Mammary epithelial cell (primary cell): ENCODE measurements at regions not wholly inside any gene's neighbourhood (a gene's known extent, or its start where the extent isn't known, plus 50 kb on each side); places are given as distances from the start of the nearest gene placed in this dataset.

Experiments used
- EZH2 ChIP-seq: IDR thresholded peaks from 2 replicates; pipeline ENCODE4 v1.6.1; 2012; ENCODE audit warnings: low read length, inconsistent platforms, borderline replicate concordance
- TF ChIP-seq, protein P1 (sequence below), 2 donors: IDR thresholded peaks in 1 of 2; conservative IDR thresholded peaks in 1 of 2; 2 replicates each; pipeline ENCODE4 v1.5.1; 2011 to 2012; ENCODE audit warnings: inconsistent platforms in 2 of 2, low read length in 2 of 2, mild to moderate bottlenecking in 2 of 2, control low read depth in 1 of 2, low read depth in 1 of 2; ENCODE audit not compliant: insufficient read depth in 1 of 2; ENCODE audit errors: extremely low read depth in 1 of 2

DNA sequence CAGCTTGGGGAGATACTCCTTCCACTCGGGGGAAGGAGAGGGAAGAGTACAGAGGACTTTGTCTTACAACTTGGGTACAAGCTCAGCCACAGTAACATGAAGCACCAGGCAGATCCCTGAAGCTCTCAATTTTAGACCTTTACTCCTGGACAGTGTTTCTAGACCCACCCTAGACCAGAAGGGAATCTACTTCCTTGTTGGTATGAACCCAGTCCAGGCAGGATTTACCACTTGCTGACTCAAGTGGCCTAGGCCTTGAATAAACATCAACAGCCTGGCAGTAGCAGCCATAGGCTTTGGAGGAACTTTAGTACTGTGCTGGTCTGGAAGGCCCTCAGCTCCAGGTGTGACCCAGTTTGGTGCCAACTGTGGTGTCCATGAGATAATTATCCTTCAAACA is 173.1 kb downstream of the ADRA2A start:
- TF ChIP-seq, protein P1, sequence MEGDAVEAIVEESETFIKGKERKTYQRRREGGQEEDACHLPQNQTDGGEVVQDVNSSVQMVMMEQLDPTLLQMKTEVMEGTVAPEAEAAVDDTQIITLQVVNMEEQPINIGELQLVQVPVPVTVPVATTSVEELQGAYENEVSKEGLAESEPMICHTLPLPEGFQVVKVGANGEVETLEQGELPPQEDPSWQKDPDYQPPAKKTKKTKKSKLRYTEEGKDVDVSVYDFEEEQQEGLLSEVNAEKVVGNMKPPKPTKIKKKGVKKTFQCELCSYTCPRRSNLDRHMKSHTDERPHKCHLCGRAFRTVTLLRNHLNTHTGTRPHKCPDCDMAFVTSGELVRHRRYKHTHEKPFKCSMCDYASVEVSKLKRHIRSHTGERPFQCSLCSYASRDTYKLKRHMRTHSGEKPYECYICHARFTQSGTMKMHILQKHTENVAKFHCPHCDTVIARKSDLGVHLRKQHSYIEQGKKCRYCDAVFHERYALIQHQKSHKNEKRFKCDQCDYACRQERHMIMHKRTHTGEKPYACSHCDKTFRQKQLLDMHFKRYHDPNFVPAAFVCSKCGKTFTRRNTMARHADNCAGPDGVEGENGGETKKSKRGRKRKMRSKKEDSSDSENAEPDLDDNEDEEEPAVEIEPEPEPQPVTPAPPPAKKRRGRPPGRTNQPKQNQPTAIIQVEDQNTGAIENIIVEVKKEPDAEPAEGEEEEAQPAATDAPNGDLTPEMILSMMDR (conservative IDR thresholded peaks at IDR 0.05 in 1 of 2, IDR thresholded peaks at IDR 0.05 in 1 of 2; ENCODE audit: extremely low read depth in 1 of 2, insufficient read depth in 1 of 2, low read depth in 1 of 2, low read length in 2 of 2) = no peak
- no peak for TF ChIP-seq EZH2
